ENCODE measurements at regions not wholly inside any gene's neighbourhood (a gene's known extent, or its start where the extent isn't known, plus 50 kb on each side); places are given as distances from the start of the nearest gene placed in this dataset.

- TF ChIP-seq TAF1 (IDR thresholded peaks at IDR 0.05; ENCODE audit: low read depth, low read length) (no peak), PAX5 (IDR thresholded peaks at IDR 0.05; ENCODE audit: insufficient read depth, low read length, severe bottlenecking) (no peak), POLR2A (IDR thresholded peaks at IDR 0.05; ENCODE audit: low read depth, low read length) (no peak), POLR2AphosphoS5 (IDR thresholded peaks at IDR 0.05; ENCODE audit: low read depth, low read length) (no peak)
Observed at GRCh38 chr7:54846273-54846672, 87.3 kb upstream of the SEC61G start.
